WTC11 (cell line): ENCODE measurements at regions not wholly inside any gene's neighbourhood (a gene's known extent, or its start where the extent isn't known, plus 50 kb on each side); places are given as distances from the start of the nearest gene placed in this dataset.

Source experiments
- ATAC-seq: fragments of 200-7000 bp; cut with Tn5 transposase; 2 replicates; pipeline ENCODE4 v1.10.0; 2021; ENCODE audit warnings: mild to moderate bottlenecking, moderate library complexity
- CTCF ChIA-PET: fragments of 300-600 bp; sonication (Branson Sonifier 250); formaldehyde crosslinking; loops from one replicate; lab custom pipeline; 2021; ENCODE audit warnings: antibody characterized with exemption; lab: Charles Lee
- POLR2A ChIA-PET: fragments of 350-600 bp; sonication (Branson Sonifier 250); formaldehyde crosslinking; loops from one replicate; lab custom pipeline; 2021; ENCODE audit warnings: antibody characterized with exemption; lab: Charles Lee
- DNase-seq: peaks from one replicate; pipeline ENCODE4 v3.0.0; 2021; ENCODE audit warnings: low spot score
- H3K27ac Mint-ChIP-seq: 2 replicates; pipeline ENCODE4 v1.8.0; 2021; ENCODE audit warnings: mixed read lengths
- H3K27me3 Mint-ChIP-seq: 2 replicates; pipeline ENCODE4 v1.8.0; 2021; ENCODE audit warnings: low read depth, mild to moderate bottlenecking, moderate library complexity, mixed read lengths
- H3K36me3 Mint-ChIP-seq: 2 replicates; pipeline ENCODE4 v1.8.0; 2021; ENCODE audit warnings: mixed read lengths
- H3K4me1 Mint-ChIP-seq: 2 replicates; pipeline ENCODE4 v1.8.0; 2022; ENCODE audit warnings: mixed read lengths
- H3K4me3 Mint-ChIP-seq: 2 replicates; pipeline ENCODE4 v1.8.0; 2021; ENCODE audit warnings: mild to moderate bottlenecking, moderate library complexity, mixed read lengths
- H3K9me3 Mint-ChIP-seq: 2 replicates; pipeline ENCODE4 v1.8.0; 2021; ENCODE audit warnings: mixed read lengths
- AFF4 ChIP-seq: sonication (generic); formaldehyde crosslinking; IDR thresholded peaks from 2 replicates; pipeline ENCODE4 v1.8.1; 2023; ENCODE audit warnings: mild to moderate bottlenecking, missing genetic modification reagents, borderline replicate concordance
- CREM ChIP-seq: sonication (generic); formaldehyde crosslinking; IDR thresholded peaks from 2 replicates; pipeline ENCODE4 v1.8.1; 2022; ENCODE audit warnings: mild to moderate bottlenecking, missing genetic modification reagents, moderate library complexity
- CTCF ChIP-seq: fragments of 200-600 bp; IDR thresholded peaks from 2 replicates; pipeline ENCODE4 v1.8.0; 2022; ENCODE audit warnings: antibody characterized with exemption
- FOXK1 ChIP-seq: sonication (generic); formaldehyde crosslinking; IDR thresholded peaks from 2 replicates; pipeline ENCODE4 v1.8.0; 2022; ENCODE audit warnings: mild to moderate bottlenecking, moderate library complexity, missing genetic modification reagents
- GTF2I ChIP-seq: fragments of 250-450 bp; sonication (Bioruptor Pico); conservative IDR thresholded peaks from 2 replicates; pipeline ENCODE4 v1.4.0; 2021; ENCODE audit warnings: mild to moderate bottlenecking
- HMGXB4 ChIP-seq: sonication (generic); formaldehyde crosslinking; IDR thresholded peaks from 2 replicates; pipeline ENCODE4 v1.8.1; 2023; ENCODE audit warnings: mild to moderate bottlenecking, moderate library complexity, missing genetic modification reagents
- IRF1 ChIP-seq: sonication (generic); formaldehyde crosslinking; IDR thresholded peaks from 2 replicates; pipeline ENCODE4 v1.8.0; 2023; ENCODE audit warnings: missing genetic modification reagents
- NFE2L1 ChIP-seq: sonication (generic); formaldehyde crosslinking; IDR thresholded peaks from 2 replicates; pipeline ENCODE4 v1.8.1; 2023; ENCODE audit warnings: missing genetic modification reagents
- SP1 ChIP-seq: sonication (generic); formaldehyde crosslinking; conservative IDR thresholded peaks from 2 replicates; pipeline ENCODE4 v1.8.1; 2022; ENCODE audit warnings: missing genetic modification reagents
- TP53 ChIP-seq: sonication (generic); formaldehyde crosslinking; IDR thresholded peaks from 2 replicates; pipeline ENCODE4 v1.8.1; 2023; ENCODE audit warnings: mild to moderate bottlenecking, missing genetic modification reagents
- USF1 ChIP-seq: sonication (generic); formaldehyde crosslinking; IDR thresholded peaks from 2 replicates; pipeline ENCODE4 v1.8.0; 2022; ENCODE audit warnings: mild to moderate bottlenecking, missing genetic modification reagents
- ZBTB43 ChIP-seq: sonication (generic); formaldehyde crosslinking; IDR thresholded peaks from 2 replicates; pipeline ENCODE4 v1.8.1; 2023; ENCODE audit warnings: mild to moderate bottlenecking, missing genetic modification reagents
- ZNF138 ChIP-seq: sonication (generic); formaldehyde crosslinking; conservative IDR thresholded peaks from 2 replicates; pipeline ENCODE4 v1.8.1; 2022; ENCODE audit warnings: mild to moderate bottlenecking, moderate library complexity, missing genetic modification reagents
- ZNF263 ChIP-seq: sonication (generic); formaldehyde crosslinking; IDR thresholded peaks from 2 replicates; pipeline ENCODE4 v1.8.1; 2022; ENCODE audit warnings: low read depth, mild to moderate bottlenecking, moderate library complexity, missing genetic modification reagents
- ZNF396 ChIP-seq: fragments of 250-450 bp; sonication (Bioruptor Pico); IDR thresholded peaks from 2 replicates; pipeline ENCODE4 v1.8.0; 2021; ENCODE audit warnings: mild to moderate bottlenecking, moderate library complexity, borderline replicate concordance
- ZNF423 ChIP-seq: fragments of 250-450 bp; sonication (Bioruptor Pico); IDR thresholded peaks from 2 replicates; pipeline ENCODE4 v2.1.2; 2022; ENCODE audit warnings: mild to moderate bottlenecking, moderate library complexity
- ZNF512 ChIP-seq: sonication (generic); formaldehyde crosslinking; IDR thresholded peaks from 2 replicates; pipeline ENCODE4 v1.8.1; 2022; ENCODE audit warnings: missing genetic modification reagents, borderline replicate concordance
- ZNF532 ChIP-seq: fragments of 250-450 bp; sonication (Bioruptor Pico); IDR thresholded peaks from 2 replicates; pipeline ENCODE4 v1.9.0; 2021; ENCODE audit warnings: mild to moderate bottlenecking, borderline replicate concordance

- no peak for TF ChIP-seq USF1 (CRISPR knock-in tag)
- TF ChIP-seq ZNF532 (CRISPR knock-in tag) = no peak
- no peak for TF ChIP-seq ZNF512
- no peak for TF ChIP-seq SP1 (CRISPR knock-in tag)
- TF ChIP-seq GTF2I (CRISPR knock-in tag) = no peak
- no peak for TF ChIP-seq CTCF
- TF ChIP-seq FOXK1 (CRISPR knock-in tag) = no peak
- no peak for TF ChIP-seq IRF1 (CRISPR knock-in tag)
Observed at GRCh38 chr1:217370757-217371156, 260.1 kb downstream of the GPATCH2 start (continued).

GRCh38 chr1:217369996-217370551 lies 260.8 kb downstream of the GPATCH2 start:
- Mint-ChIP-seq H3K27ac (no peak overlapping the region), H3K4me3 (no peak overlapping the region), H3K4me1 (peaks cover 46% of the 10 kb centered on the region), H3K27me3 (peaks cover 77% of the 10 kb centered on the region), H3K36me3 (0 out of 2 replicates have a peak, but pooled peaks cover 2% of the 10 kb centered on the region), H3K9me3 (peaks cover 6% of the 10 kb centered on the region; the same call in 1 of the 2 replicates)
- ChIA-PET POLR2A (no interaction called here), CTCF (no interaction called here)
- DNase-seq (no peak), ATAC-seq (no peak)
- no peak for TF ChIP-seq ZNF138 (CRISPR knock-in tag)
- no peak for TF ChIP-seq HMGXB4 (CRISPR knock-in tag)
- TF ChIP-seq ZNF423 (CRISPR knock-in tag) = no peak
- TF ChIP-seq TP53 = no peak
- TF ChIP-seq ZNF263 = no peak
- no peak for TF ChIP-seq ZNF396 (CRISPR knock-in tag)
- no peak for TF ChIP-seq ZBTB43
- TF ChIP-seq CREM (CRISPR knock-in tag) = no peak
- no peak for TF ChIP-seq AFF4 (CRISPR knock-in tag)
- TF ChIP-seq FOXK1 (CRISPR knock-in tag) = no peak
- no peak for TF ChIP-seq NFE2L1 (CRISPR knock-in tag)
